GM19238 (cell line): ENCODE measurements at regions not wholly inside any gene's neighbourhood (a gene's known extent, or its start where the extent isn't known, plus 50 kb on each side); places are given as distances from the start of the nearest gene placed in this dataset.
"Not testable (repeated sequence)": the region's sequence is repeated elsewhere in the genome, so short reads cannot be mapped to it uniquely, and the experiment has no call there.

ENCODE experiments used
- DNase-seq: peaks from one replicate; pipeline ENCODE4 v3.0.0; 2011; ENCODE audit warnings: low spot score; ENCODE audit not compliant: insufficient read length

GRCh38 chr14:52124791-52125684 is 56.2 kb upstream of the NID2 start:
- no peak for DNase-seq

GRCh38 chr14:52122163-52122562 is 53.3 kb upstream of the NID2 start:
- DNase-seq: not testable (repeated sequence)

GRCh38 chr14:52121441-52121840 is 52.6 kb upstream of the NID2 start:
- DNase-seq: no peak

GRCh38 chr14:52119030-52119429 is 50.2 kb upstream of the NID2 start:
- DNase-seq: no peak
